ENCODE measurements at regions not wholly inside any gene's neighbourhood (a gene's known extent, or its start where the extent isn't known, plus 50 kb on each side); places are given as distances from the start of the nearest gene placed in this dataset.

GRCh38 chr12:53803194-53803593, 51.4 kb upstream of the CISTR start:
- no peak for DNase-seq

GRCh38 chr12:53803703-53804102, 51.9 kb upstream of the CISTR start:
- DNase-seq: no peak

- no peak for DNase-seq
Observed at GRCh38 chr12:53804429-53804828, 52.6 kb upstream of the CISTR start.

DNA sequence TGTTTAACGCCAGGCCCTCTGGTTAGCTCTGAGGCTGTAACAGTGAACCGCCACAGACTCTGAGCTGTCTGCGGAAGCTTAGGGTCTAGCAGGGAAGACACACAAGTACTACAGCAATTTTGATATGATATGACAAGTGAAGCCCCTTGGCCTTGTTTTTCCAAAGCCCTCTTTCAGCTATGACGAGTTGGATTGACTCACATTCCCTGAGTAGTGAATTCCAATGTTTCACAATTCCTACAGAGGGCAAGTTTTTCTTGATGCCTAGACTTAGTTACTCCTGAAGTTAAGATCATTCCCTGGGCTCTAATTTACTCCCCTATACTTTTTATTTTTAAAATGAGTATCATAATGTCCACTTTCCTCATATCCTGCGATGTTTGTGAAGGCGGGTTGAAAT, 53.3 kb upstream of the CISTR start:
- DNase-seq: no peak

DNA sequence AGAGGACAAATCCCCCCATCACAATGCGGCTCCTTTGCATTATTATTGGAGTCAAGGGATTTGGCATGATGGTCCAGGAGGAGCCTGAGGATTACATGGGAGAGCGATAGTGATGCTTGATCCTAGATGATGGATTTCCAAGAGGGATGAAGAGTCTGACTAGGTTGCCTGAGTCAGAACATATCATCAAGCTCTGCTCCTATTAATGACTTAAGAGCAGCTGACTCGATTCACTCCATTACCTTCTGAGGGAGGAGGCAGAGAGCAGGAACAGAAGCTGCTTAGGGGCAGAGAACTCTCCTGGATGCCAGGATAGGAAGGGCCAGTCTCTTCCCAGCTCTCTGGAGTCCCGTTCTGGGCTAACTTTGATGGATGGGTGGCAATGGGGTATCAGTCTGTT, 54.0 kb upstream of the CISTR start:
- no peak for DNase-seq

DNA sequence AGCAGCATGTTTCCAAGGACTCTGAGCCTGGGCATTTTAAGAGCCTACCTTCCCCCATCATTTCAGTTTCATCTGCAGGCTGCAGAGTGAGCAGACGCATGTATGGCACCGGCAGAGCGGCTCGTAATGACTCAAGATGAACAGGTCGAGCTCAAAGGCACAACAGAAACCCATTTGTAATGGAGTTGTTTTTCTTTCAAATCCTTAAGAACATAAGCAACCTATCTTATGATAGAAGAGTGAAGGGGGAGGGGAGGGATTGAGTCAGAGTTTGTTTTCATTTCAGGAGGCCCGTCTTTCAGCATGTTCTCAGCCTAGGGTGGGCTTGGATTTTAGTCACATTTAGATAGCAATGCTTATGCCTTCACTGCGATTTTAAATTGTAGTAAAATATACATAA, 54.9 kb upstream of the CISTR start:
- DNase-seq: no peak

GRCh38 chr12:53807322-53807860, 55.6 kb upstream of the CISTR start:
- no peak for DNase-seq

DNA sequence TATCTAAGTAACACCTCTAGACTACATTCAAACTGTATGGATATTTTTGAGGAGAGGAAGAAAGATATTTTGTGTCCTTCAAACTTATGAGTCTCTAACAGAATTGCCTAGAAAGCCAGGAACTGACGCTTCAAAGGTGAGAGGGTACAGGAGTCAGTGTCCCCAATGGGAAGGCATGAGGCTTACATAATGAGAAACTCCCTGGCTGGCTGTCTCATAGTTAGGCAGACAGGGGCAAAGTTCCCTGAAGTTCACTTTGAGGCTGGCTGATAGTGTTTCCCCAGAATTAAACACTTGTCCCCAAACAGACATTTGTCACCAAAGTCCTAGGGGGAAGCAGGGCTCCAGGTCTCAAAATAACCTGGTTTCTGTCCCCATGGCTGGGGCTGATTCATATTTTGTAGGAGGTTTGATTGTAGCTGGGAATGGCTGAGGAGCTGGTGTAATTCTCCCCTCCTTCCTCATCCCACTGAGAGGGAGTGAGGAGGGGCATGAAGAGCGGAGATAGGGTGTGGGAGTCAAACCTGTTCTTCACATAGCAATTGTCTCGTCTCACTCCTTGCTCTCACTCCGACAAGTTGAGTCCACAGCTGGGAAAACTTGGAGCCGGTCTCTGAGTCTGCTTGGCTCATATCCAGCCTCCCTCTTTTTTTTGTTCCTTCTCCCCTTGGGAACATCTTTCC, 56.4 kb upstream of the CISTR start:
- no peak for DNase-seq

GRCh38 chr12:53809005-53809404, 57.2 kb upstream of the CISTR start:
- DNase-seq: no peak

GRCh38 chr12:53810950-53811349, 59.2 kb upstream of the CISTR start:
- no peak for DNase-seq

- no peak for DNase-seq
Observed at GRCh38 chr12:53811606-53812005, 59.8 kb upstream of the CISTR start.

DNA sequence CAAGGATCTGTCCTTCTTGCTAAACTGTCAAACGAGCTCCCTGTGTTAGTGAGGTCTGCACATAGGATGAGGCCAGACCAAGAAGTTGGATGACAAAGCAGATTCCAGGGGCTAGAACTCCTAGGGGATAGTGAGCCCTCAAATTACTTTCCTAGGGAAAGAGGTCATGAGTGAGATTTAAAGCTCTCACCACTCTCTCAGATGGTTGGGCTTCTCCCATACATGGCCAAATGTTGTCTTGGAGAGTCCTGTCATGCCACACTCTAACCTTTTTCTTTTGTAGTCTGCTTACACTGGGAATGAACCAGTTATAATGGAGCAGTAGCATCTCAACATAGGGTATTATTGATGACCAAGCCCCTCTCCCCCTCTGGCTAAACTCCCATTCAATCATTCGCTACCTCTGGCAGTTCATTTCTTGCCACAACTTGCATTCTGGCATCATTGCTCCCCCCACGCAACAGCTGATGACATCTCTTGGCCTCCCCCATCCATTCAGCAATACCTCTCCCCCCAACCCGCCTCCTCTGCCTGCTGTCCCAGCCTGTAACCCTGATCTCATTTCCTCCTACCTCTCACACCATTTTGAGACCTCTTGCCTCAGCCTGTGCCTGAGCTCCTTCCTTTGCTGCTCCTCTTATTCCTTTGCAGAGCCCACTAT, 64.7 kb upstream of the CISTR start:
- DNase-seq: no peak

- DNase-seq: no peak
Observed at GRCh38 chr12:53817021-53817389, 65.2 kb upstream of the CISTR start.

DNA sequence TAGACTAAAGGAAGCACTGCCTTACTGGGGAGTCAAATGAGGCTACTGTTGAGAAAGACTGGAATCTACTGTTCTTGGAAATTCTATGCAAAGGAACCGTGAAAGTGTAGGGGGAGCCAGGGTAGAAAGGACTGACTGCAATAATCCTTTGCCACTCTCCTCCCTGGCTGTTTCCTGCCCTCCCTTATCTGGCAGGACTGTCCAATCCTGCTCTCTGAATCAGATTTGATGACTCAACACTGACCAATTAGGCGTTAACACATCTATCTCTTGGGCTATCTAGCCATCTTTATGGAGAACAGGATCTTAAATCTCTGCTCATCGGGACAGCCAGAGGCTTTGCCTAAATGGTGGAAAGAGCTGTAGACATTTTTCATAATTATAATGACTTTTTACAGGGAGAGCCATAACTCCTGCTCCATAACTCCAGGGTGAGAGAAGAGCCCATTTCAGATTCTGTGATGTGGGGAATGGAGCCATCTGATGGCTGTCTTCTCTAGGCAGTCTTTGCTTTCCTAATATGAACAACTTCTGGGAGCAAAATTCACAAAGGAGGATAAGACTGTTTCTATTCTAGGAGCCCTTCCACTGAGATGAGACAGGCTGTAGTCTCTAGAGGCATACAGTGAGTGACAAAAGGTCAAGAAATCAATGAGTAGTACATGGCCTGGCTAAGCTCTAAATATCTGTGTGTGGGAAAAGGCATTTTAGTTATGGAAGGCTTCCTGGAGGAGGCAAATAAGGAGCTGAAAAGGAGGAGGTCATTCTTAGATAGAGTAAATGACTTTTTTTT, 68.9 kb upstream of the CISTR start:
- no peak for DNase-seq

- DNase-seq: no peak
Observed at GRCh38 chr12:53824001-53824712, 72.4 kb upstream of the CISTR start.

DNA sequence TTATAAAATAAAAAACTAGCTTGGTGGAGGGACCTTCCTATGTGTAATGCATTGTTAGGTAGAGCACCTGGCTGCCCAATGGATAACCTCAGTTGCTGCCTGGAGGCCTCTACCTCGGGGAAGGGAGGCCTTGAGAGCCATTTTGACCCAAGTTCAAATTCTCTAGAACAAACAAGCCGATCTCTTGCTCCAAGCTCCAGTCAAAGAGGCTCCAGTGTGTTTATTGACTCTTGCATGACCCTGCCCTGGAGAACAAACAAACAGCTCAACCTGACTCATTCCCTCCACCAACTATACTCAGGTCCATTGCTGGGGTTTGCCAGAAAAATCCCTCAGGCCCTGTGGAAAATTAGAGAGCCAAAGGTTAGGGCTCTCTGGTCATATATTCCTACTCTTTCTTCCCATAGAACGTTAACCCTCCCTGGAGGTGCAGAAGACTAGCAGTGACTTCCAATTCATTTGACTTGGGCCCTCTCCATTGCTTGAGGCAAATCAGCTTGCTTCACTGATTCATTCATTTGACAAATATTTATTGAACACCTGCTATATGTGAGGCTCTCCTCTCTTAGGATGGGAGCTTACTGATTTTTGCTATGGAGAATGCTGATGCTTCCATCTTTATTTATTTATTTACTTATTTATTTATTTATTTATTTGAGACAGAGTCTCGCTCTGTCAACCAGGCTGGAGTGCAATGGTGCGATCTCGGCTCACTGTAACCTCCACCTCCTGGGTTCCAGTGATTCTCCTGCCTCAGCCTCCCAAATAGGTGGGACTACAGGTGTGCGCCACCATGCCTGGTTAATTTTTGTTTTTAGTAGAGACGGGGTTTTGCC, 73.7 kb upstream of the CISTR start:
- peak; percentile 18 for DNase-seq

DNA sequence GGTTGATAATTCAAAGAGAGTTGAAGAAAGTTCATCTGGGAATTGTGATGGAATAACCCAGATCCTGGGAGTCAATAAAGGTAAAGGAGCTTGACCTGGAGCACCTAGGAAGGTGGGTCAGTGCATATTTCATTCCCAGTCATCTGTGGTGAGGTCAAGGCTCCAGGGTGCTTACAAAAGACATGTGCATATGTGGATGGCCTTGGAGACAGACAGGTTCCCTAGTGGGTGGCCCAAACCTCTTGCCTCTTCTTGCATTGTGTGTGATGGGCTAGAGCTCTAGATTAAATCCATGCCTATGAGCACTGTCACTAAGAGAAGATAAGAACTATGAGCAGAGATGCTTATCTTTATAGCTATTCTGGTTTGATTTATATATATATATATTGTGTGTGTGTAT, 75.5 kb upstream of the CISTR start:
- DNase-seq: no peak

DNA sequence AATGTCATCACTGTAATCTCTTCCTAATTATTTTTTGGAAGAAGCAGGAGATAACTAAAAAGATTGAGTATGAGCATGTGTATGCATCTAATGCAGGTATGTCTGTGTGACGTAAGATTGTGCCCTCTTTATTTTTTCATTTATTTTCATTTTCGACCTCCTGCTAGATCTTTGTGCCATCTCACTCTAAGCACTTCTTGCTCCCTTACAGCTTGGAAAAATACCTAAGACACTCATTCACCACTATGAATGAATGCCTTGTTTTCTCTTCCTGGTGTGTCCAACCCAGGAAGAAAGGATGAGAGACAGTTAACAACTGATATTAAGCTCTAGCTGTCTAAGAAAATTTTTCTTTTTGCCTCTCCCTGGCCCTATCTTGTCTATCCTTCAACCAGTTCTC, 76.8 kb upstream of the CISTR start:
- no peak for DNase-seq

DNA sequence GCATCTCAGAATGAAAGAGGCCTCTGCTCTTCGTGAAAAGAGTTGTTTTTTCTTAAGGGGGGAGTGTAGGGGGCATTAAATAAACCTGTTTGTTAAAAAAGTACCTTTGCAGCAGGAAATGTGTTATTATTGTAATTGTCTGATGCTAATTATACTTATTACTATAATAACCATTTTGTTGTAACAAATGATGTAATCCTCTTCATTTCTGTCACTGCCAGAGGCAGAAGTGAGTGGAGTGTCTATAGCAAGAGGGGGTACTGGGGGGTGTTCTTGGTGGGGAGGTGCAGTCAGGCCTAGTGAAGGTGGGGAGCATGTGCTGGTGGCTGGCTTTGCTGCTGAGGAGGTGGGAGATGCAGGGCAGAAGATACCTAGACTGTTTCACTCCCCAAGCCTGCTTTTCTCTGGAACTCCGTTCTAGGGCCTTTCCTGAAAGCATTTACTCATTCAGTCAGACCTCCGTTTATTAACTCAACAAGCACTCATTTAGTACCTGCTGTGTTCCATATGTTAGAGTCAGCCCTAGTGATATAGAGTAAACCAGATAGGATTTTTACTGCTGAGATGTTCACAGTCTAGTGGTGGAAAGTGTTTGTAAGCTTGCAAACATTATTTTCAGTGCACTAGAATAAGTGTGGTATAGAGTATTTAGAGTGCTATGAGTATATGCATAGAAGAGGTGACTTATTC, 77.5 kb upstream of the CISTR start:
- peak; percentile 86 for DNase-seq

DNA sequence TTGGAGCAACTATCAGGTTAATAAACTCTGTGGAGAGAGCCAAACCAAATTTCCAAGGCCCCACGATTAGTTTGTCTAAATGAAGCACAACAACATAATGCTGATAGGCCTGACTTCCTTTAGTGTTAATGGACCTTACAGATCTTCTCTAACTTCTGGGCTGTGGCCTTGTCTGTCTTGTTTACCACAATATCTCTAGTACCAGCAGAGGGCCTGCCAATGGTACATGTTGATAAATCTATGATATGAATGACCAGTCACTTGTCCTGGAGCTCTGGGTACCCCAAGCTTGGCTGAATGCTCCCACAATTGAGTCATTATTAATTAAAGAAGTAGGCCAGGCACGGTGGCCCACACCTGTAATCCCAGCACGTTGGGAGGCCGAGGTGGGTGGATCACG, 78.9 kb upstream of the CISTR start:
- DNase-seq: no peak

DNA sequence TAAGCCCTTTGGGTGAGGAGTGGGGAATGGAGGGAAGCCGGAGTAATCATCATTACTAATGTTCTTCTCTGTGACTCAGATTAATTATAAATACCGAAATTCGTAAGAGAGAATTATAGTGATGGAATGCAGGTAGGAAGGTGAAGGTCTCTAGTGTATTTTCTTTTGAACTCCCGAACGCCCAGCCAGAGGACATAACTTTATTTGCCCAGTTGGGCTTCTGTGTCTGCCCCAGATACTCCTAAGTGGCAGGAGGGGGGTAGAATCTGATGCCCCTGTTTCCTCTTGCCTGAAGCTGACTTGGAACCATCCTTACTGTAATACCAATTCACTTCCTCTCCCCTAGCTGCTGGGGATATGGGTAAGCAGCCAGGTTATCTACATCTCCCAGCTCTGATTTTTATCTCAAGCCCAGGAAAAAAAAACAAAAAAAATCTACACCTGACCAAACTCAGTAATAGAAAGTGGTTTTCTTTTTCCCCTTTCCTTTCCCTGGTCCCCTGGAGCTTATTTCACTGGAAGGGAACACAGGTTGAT, 84.4 kb upstream of the CISTR start:
- DNase-seq: no peak
